OCI-LY7 (cell line): ENCODE measurements at regions not wholly inside any gene's neighbourhood (a gene's known extent, or its start where the extent isn't known, plus 50 kb on each side); places are given as distances from the start of the nearest gene placed in this dataset.

Experiments
- CTCF ChIP-seq: fragments of 200-600 bp; sonication (generic); conservative IDR thresholded peaks from 2 replicates; pipeline ENCODE4 v1.5.1; 2014; ENCODE audit warnings: mild to moderate bottlenecking, antibody characterized with exemption, low read length, moderate library complexity, mixed read lengths
- EZH2phosphoT487 ChIP-seq: fragments of 200-600 bp; sonication (generic); IDR thresholded peaks from 2 replicates; pipeline ENCODE4 v1.6.1; 2018; ENCODE audit warnings: low read depth, borderline replicate concordance, mild to moderate bottlenecking, mixed run types, antibody characterized with exemption, low read length, moderate library complexity, mixed read lengths

- TF ChIP-seq CTCF (no peak), EZH2phosphoT487 (no peak)
These were observed 883.2 kb downstream of the SLC4A3 start for GRCh38 chr2:220510668-220511067.
